ENCODE measurements at regions not wholly inside any gene's neighbourhood (a gene's known extent, or its start where the extent isn't known, plus 50 kb on each side); places are given as distances from the start of the nearest gene placed in this dataset.

- Mint-ChIP-seq H3K27me3 (ENCODE audit: insufficient read depth, low read depth) (peaks cover 2% of the 10 kb centered on the region), H3K4me3 (no peak overlapping the region), H3K9me3 (peaks cover 45% of the 10 kb centered on the region), H3K36me3 (no peaks in the 10 kb centered on the region), H3K27ac (no peak overlapping the region), H3K4me1 (no peaks in the 10 kb centered on the region)
- no peaks in the 10 kb centered on the region for H3K4me1 ChIP-seq
- no peaks in the 10 kb centered on the region for H4K20me1 ChIP-seq (ENCODE audit: low read depth)
- H3F3A ChIP-seq (ENCODE audit: low read depth), result no peaks in the 10 kb centered on the region
- H3K79me2 ChIP-seq (ENCODE audit: low read depth), result no peaks in the 10 kb centered on the region
- H3K36me3 ChIP-seq, result no peaks in the 10 kb centered on the region
- H2AFZ ChIP-seq (replicated peaks), result no peak overlapping the region
- TF ChIP-seq EZH2phosphoT487 (IDR thresholded peaks at IDR 0.05), result no peak
- TF ChIP-seq CTCF (IDR thresholded peaks at IDR 0.05), result no peak
- TF ChIP-seq EZH2 (IDR thresholded peaks at IDR 0.05), result no peak
- H3K4me3 ChIP-seq, result no peak overlapping the region
- no peak overlapping the region for H3K27ac ChIP-seq
- no peaks in the 10 kb centered on the region for H3K27me3 ChIP-seq
- H3K4me2 ChIP-seq, result no peak overlapping the region
- no peak overlapping the region for H3K9ac ChIP-seq
- no peak for DNase-seq (ENCODE audit: low spot score)
- H3K9me3 ChIP-seq (ENCODE audit: low read depth), result no peaks in the 10 kb centered on the region
Observed at GRCh38 chr12:38158428-38159091, 158.0 kb upstream of the ALG10B start.

GRCh38 chr12:38159092-38159551, 157.5 kb upstream of the ALG10B start:
- Mint-ChIP-seq H3K4me3 (no peak overlapping the region), H3K4me1 (no peaks in the 10 kb centered on the region), H3K27ac (no peak overlapping the region), H3K36me3 (no peaks in the 10 kb centered on the region), H3K27me3 (ENCODE audit: insufficient read depth, low read depth) (peaks cover 2% of the 10 kb centered on the region), H3K9me3 (peaks cover 46% of the 10 kb centered on the region)
- no peaks in the 10 kb centered on the region for H3F3A ChIP-seq (ENCODE audit: low read depth)
- no peak overlapping the region for H3K9ac ChIP-seq
- no peak overlapping the region for H3K27ac ChIP-seq
- H3K27me3 ChIP-seq, result no peaks in the 10 kb centered on the region
- TF ChIP-seq CTCF (IDR thresholded peaks at IDR 0.05), result no peak
- no peak for TF ChIP-seq EZH2 (IDR thresholded peaks at IDR 0.05)
- no peak overlapping the region for H3K4me3 ChIP-seq
- no peaks in the 10 kb centered on the region for H3K79me2 ChIP-seq (ENCODE audit: low read depth)
- H2AFZ ChIP-seq (replicated peaks), result no peak overlapping the region
- no peaks in the 10 kb centered on the region for H4K20me1 ChIP-seq (ENCODE audit: low read depth)
- no peaks in the 10 kb centered on the region for H3K4me1 ChIP-seq
- H3K36me3 ChIP-seq, result no peaks in the 10 kb centered on the region
- DNase-seq (ENCODE audit: low spot score), result no peak
- H3K4me2 ChIP-seq, result no peak overlapping the region
- no peaks in the 10 kb centered on the region for H3K9me3 ChIP-seq (ENCODE audit: low read depth)

- Histone ChIP-seq H3K9me3 (ENCODE audit: low read depth) (no peaks in the 10 kb centered on the region), H4K20me1 (ENCODE audit: low read depth) (no peaks in the 10 kb centered on the region), H3K9ac (no peak overlapping the region), H3K27ac (no peak overlapping the region), H3K27me3 (no peaks in the 10 kb centered on the region), H3F3A (ENCODE audit: low read depth) (no peaks in the 10 kb centered on the region), H3K4me2 (no peak overlapping the region), H3K79me2 (ENCODE audit: low read depth) (no peaks in the 10 kb centered on the region), H3K4me3 (no peak overlapping the region), H3K36me3 (no peaks in the 10 kb centered on the region), H2AFZ (replicated peaks) (no peak overlapping the region), H3K4me1 (no peaks in the 10 kb centered on the region)
- H3K27ac Mint-ChIP-seq, result no peak overlapping the region
- no peaks in the 10 kb centered on the region for H3K36me3 Mint-ChIP-seq
- no peak overlapping the region for H3K4me3 Mint-ChIP-seq
- TF ChIP-seq EZH2phosphoT487 (IDR thresholded peaks at IDR 0.05) (no peak), EZH2 (IDR thresholded peaks at IDR 0.05) (no peak), CTCF (IDR thresholded peaks at IDR 0.05) (no peak)
- peaks cover 49% of the 10 kb centered on the region for H3K9me3 Mint-ChIP-seq
- no peak for DNase-seq (ENCODE audit: low spot score)
- H3K4me1 Mint-ChIP-seq, result no peaks in the 10 kb centered on the region
- H3K27me3 Mint-ChIP-seq (ENCODE audit: insufficient read depth, low read depth), result peaks cover 2% of the 10 kb centered on the region
Observed at GRCh38 chr12:38159591-38160317, 156.8 kb upstream of the ALG10B start.
